T-helper 17 cell (primary cell): ENCODE measurements at regions not wholly inside any gene's neighbourhood (a gene's known extent, or its start where the extent isn't known, plus 50 kb on each side); places are given as distances from the start of the nearest gene placed in this dataset.
A peak's percentile ranks its signal among the peaks of the same experiment; 100 is the strongest.
"Not testable (repeated sequence)": the region's sequence is repeated elsewhere in the genome, so short reads cannot be mapped to it uniquely, and the experiment has no call there.

Experiments used
- ATAC-seq: fragments of 150-1000 bp; cut with Tn5 transposase; 2 replicates; pipeline ENCODE4 v1.10.0; 2021; ENCODE audit warnings: mild to moderate bottlenecking, moderate library complexity
- DNase-seq, 3 donors: peaks; one replicate each; pipeline versions ENCODE4 v3.0.0 to v3.0.0-alpha.2; 2020 to 2021
- H3K9me3 ChIP-seq: one replicate; pipeline ENCODE4 v1.7.0; 2013; ENCODE audit warnings: low read length, mild to moderate bottlenecking; ENCODE audit not compliant: control insufficient read depth, poor library complexity, severe bottlenecking
- H3K27ac Mint-ChIP-seq: one replicate; pipeline ENCODE4 v1.8.0; 2022; ENCODE audit warnings: mild to moderate bottlenecking, moderate library complexity, mixed read lengths
- H3K27me3 Mint-ChIP-seq: one replicate; pipeline ENCODE4 v1.8.0; 2022; ENCODE audit warnings: mixed read lengths
- H3K36me3 Mint-ChIP-seq: one replicate; pipeline ENCODE4 v1.8.0; 2022; ENCODE audit warnings: low read depth, mixed read lengths
- H3K4me1 Mint-ChIP-seq: one replicate; pipeline ENCODE4 v1.8.0; 2022; ENCODE audit warnings: mild to moderate bottlenecking, mixed read lengths
- H3K4me3 Mint-ChIP-seq: one replicate; pipeline ENCODE4 v1.8.0; 2022; ENCODE audit warnings: mild to moderate bottlenecking, moderate library complexity, mixed read lengths

DNA sequence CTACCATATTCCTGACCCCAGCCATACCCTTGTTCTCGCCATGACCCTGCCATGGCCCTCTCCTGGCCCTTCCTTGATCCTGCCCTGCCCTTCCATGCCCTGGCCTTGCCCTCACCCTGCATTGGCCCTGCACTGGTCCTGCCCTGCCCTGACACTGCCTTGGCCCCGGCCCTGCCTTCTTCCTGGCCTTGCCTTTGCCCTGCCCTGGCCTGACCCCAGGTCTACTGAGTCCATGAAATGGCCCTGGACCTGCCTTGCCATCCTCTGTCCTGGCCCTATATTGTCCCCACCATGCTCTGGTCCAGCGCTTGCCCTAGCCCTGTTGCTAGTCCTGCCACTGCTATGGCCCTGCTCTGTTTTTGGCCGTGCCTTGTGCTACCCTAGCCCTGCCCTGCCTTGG lies 536.1 kb downstream of the FOXD4L6 start:
- DNase-seq, H3K27ac Mint-ChIP-seq, H3K4me1 Mint-ChIP-seq, H3K36me3 Mint-ChIP-seq, H3K27me3 Mint-ChIP-seq, H3K9me3 ChIP-seq, H3K4me3 Mint-ChIP-seq, ATAC-seq: not testable (repeated sequence)

DNA sequence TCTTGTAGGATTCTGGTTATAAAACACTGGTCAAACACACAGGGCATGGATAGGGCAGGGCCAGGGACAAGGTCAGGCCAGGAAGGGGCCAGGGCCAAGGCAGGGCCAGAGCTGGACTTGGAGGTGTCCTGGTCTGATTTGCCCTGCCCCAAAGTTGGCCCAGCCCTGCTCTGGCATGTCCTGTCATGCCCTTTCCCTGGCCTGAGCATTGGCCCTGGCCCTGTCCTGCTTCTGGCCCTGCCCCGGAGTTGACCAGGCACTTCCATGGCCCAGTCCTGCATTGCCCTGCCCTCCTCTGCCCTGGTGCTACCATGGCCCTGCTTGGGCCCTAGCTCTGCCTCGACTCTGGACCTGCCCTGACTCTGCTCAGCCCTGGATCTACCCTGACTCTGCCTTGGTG lies 536.6 kb downstream of the FOXD4L6 start:
- not testable (repeated sequence) for H3K4me1 Mint-ChIP-seq, H3K9me3 ChIP-seq, H3K27me3 Mint-ChIP-seq, H3K27ac Mint-ChIP-seq, H3K36me3 Mint-ChIP-seq, ATAC-seq, H3K4me3 Mint-ChIP-seq
- DNase-seq = peak in 1 of 3 donors; percentile 6

DNA sequence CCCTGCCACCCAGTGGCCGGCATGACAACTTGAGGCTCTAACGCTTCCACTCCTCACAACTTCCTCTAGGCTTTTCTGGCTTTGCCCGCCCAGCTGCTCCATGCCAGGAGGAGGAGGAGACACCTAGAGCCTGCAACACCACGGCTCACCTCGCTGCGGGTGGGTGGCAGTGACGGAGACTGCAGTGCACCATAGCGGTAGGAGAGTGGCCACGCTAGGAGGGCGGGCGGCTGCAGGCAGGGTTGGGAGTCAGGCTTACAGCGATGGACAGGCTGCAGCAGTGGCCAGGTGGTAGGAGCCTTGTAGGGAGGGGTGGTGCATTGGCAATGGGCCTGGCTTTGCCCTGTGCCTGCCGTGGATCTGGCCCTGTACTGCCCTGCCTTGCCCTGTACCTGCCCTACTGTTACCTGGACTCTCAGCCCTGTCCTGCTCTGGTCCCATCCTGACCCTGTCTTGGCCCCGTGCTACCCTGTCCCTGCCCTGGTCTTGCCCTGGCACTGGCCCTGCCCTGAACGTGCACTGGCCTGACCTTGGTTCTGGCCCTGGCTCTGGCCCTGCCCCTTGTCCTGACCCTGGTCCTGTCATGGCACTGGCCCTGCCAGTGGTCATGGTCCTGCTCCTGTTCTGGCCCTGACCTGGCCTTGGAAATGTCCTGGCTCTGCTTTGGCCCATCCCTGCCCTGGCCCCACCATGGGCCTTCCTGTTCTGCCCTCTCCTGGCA lies 540.8 kb downstream of the FOXD4L6 start:
- H3K27ac Mint-ChIP-seq, H3K27me3 Mint-ChIP-seq, H3K36me3 Mint-ChIP-seq, H3K4me1 Mint-ChIP-seq, ATAC-seq, H3K4me3 Mint-ChIP-seq, DNase-seq, H3K9me3 ChIP-seq: not testable (repeated sequence)

DNA sequence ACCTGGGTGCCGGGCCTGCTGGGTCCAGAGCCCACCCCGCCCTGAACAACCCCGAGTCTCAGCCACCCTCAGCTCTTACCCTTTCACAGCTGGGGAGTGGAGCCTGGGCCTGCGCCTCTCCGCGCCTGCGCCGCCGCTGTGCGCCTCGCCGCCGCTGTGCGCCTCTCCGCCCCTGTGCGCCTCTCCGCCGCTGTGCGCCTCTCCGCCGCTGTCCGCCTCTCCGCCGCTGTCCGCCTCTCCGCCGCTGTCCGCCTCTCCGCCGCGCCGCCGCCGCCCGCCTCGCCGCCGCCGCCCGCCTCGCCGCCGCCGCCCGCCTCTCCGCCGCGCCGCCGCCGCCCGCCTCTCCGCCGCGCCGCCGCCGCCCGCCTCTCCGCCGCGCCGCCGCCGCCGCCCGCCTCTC lies 544.4 kb downstream of the FOXD4L6 start:
- not testable (repeated sequence) for ATAC-seq, H3K36me3 Mint-ChIP-seq, H3K4me1 Mint-ChIP-seq, H3K27me3 Mint-ChIP-seq, H3K9me3 ChIP-seq, H3K27ac Mint-ChIP-seq
- DNase-seq = peak in 1 of 3 donors; percentile 1
- H3K4me3 Mint-ChIP-seq = peak overlapping the region; percentile 41

DNA sequence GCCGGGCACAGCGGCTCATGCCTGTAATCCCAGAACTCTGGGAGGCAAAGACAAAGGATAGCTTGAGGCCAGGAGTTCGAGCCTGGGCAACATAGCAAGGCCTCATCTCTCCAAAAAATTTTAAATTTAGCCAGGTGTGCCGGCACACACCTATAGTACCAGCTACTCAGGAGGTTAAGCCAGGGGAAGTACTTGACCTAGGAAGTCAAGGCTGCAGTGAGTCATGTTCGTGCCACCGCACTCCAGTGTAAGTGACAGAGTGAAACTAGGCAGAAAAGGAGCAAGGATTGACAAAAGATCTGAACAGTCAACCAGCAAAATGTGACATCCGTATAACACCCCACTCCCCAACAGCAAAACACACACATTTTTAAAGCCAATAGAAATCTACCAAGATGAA lies 545.3 kb downstream of the FOXD4L6 start:
- H3K36me3 Mint-ChIP-seq, H3K27ac Mint-ChIP-seq, H3K4me3 Mint-ChIP-seq, H3K9me3 ChIP-seq, DNase-seq, ATAC-seq, H3K4me1 Mint-ChIP-seq, H3K27me3 Mint-ChIP-seq: not testable (repeated sequence)

DNA sequence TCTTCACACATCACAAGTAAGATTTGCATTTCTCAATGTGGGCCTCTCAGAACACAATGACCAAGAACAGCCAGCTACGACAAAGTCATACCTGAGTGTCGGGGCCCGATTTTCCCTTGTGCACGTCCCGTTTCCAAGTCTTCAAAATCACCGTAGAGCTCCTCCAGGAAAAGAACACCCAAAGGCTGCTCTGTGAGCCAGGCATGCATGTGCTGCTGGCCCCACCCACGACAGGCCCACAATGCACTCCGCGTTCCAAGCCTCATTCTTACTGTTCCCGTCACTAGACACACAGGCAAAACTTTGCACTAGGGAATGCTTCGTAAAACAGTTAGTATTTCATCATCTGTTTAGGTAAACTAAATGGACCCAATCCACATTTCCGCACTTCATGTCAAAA lies 549.6 kb downstream of the FOXD4L6 start:
- H3K36me3 Mint-ChIP-seq, H3K4me1 Mint-ChIP-seq, ATAC-seq: not testable (repeated sequence)

More for the DNA sequence above, 549.6 kb downstream of the FOXD4L6 start:
- DNase-seq, H3K27ac Mint-ChIP-seq, H3K4me3 Mint-ChIP-seq, H3K9me3 ChIP-seq, H3K27me3 Mint-ChIP-seq: not testable (repeated sequence)
